Ecto neural progenitor cell (in vitro differentiated cells): ENCODE measurements at regions not wholly inside any gene's neighbourhood (a gene's known extent, or its start where the extent isn't known, plus 50 kb on each side); places are given as distances from the start of the nearest gene placed in this dataset.
"Not testable (repeated sequence)": the region's sequence is repeated elsewhere in the genome, so short reads cannot be mapped to it uniquely, and the experiment has no call there.

Experiments used
- DNase-seq: peaks from one replicate; pipeline ENCODE4 v3.0.0-alpha.2; 2018; ENCODE audit warnings: low spot score

DNA sequence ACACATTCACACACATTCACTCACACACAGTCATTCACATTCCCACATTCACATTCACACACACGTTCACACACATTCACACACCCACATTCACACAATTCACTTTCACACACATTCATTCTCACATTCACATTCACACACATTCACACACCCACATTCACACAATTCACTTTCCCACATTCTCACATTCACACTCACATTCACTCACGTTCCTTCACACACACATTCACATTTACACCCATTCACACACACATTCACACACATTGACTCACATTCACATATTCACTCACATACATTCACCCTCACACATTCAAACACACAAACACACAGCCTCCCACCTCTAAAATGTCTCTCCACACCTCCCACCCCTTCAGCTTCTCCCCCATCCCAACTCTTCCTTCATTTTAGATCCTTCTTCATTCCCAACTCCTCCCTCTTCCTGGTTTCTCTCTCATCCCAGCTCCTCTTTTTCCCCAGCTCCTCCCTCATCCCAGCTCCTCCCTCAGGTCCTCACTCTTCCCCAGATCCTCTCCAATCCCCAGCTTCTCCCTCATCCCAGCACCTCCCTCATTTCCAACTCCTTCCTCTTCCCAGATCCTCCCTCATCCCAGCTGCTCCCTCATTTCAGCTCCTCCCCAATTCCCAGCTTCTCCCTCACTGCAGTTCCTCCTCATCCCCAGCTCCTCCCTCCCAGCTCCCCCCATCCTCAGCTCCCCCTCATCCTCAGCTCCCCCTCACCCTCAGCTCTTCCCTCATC lies 111.0 kb downstream of the FAM53A start:
- DNase-seq = no peak

DNA sequence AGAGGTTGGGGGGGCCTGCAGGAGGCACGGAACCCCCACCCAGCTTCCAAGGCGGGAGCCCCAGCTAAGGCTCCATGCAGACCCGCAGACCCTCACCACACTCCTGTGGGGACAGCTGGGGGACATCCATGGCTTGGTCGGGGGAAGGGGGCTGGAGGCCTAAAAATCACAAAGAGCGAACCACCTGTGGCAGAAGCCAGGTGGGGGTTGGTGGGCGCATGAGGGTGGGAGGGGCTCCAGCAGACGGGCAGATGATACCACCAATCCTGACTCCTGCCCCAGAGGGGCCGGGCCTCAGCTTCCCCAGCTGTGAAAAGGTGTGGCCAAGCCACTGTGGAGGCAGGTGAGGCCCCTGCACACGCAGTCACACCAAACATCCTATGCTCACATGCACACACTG lies 111.6 kb downstream of the FAM53A start:
- DNase-seq = no peak

DNA sequence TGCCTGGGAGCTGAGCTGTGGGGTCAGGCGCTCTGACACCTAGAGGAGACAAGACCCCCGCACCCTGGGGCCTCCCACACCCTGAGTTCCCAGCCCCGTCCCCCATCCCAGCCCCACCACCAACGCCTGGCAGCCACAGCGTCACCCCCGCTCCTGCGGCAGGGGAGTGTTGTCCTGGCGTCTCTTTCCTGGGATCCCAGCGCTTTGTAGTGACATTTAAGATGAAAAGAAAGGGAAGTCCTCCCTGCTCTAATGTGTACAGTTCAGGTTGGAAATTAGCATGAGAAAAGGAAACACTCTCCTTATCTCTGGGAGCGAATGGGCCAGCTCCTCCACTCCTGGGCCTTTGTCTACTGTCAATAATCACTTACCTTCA lies 112.1 kb downstream of the FAM53A start:
- DNase-seq = no peak

DNA sequence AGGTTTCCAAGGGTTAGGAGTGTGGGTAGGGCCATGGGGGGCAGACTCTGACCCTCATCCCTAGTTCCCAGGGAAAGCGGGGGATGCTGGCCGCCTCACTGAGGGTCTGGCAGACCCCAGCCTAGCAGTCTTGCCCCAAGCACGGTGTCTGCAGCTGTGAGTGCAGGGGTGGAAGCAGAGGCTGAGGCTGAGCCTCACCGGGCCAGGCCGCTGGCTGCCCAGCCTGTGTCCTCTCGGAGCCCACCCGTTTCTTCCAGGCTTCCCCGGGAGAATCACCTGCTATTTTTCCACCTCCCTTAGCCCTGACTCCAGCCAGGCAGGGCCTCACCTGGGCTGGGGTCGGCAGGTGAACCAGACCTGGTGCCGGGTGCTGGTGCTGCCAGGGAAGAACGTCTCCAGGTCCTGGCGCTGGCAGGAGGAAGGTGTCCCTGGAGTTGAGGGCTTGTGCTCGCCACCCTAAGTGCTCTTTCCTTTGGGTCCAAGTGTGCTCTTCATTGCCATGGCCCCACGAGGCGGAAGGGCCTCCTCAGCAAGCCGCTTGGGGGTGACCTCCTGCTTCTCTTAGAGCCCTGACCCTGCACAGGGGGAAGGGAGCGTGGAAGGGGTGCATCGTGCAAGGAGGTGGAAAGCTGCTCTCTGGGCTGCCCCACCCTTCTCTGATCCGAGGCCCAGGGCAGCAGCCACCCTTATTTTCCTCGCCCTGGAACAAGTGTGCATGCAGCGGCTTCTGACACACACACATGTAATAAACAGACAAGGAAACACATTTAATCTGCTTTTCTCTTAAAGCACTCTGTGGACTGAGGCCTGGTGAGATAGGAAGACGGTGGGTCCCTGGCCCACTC lies 112.7 kb downstream of the FAM53A start:
- DNase-seq = no peak

DNA sequence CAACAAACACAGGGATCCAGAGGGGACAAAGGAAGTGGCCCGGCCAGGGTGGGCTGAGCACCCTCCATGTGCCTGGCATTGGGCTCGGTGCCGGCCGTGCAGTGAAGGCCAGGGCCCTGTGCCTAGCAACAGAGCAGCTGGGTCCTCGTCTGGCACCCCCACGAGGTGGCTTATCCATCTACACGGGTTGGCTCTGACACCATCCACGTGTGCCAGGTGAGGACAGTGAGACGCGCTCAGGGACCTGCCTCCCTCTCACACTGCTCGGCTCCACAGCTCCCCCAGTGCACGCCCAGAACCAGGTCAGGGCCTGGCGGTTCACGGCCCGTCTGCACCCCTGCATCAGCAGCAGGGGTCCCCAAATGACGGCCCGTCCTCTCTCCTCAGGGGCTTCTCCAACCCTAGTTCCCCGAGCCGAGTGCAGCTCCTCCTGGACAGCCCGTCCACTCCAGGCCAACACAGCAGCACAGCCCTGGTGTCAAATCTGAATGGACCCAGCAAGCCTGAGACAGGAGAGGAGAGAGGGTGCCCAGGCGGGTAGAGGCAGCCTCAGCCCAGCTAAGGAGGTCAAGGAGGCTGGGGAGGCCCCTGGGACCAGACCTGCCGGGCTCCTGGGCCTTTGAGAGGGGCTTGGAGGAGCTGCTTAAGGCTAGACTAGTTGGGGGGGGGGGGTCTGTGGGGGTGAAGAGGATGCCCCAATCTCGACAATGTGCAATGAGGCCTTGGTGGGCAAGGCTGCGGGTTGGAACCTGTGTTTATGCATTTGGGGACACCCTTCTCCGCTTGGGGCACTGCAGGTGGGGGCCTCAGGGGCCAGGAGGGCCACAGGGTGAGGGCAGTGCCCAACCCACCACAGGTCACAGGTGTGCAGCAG lies 113.6 kb downstream of the FAM53A start:
- DNase-seq = no peak

GRCh38 chr4:1569461-1570151 lies 114.5 kb downstream of the FAM53A start:
- DNase-seq = no peak

DNA sequence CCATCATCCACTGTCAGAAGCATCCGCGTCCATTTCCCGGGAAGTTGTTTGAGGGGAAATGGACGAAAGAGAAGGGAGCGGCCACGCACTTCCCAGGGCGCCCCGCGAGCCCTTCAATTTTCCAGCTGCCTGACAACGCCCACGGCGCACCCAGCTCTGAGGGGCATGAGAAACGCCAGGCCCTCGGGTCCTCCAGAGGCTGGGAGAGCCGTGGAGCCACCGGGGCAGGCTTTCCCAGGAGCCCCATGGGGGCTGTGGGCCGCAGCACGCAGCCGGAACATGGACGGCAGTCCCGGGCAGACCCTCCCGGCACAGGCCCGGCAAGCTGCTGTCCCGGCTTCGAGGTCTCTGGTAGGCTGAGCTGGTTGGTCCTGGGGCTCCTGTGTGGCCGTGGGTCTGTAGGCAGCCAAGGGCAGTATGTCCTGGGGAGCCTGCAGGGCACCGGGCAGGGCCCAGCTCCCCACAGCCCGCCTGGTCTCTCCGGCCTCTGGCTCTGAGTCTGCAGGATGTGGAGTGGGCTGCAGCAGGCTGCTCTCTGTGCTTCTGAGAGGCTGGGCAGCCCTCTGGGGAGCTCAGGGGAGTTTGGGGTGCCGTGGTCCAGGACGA lies 115.2 kb downstream of the FAM53A start:
- DNase-seq = no peak

- no peak for DNase-seq
Measured at GRCh38 chr4:1567808-1568581, 116.1 kb downstream of the FAM53A start.

GRCh38 chr4:1567519-1567807 lies 116.7 kb downstream of the FAM53A start:
- no peak for DNase-seq

- no peak for DNase-seq
Measured at GRCh38 chr4:1566838-1567518, 117.1 kb downstream of the FAM53A start.

GRCh38 chr4:1566301-1566837 lies 117.7 kb downstream of the FAM53A start:
- not testable (repeated sequence) for DNase-seq

DNA sequence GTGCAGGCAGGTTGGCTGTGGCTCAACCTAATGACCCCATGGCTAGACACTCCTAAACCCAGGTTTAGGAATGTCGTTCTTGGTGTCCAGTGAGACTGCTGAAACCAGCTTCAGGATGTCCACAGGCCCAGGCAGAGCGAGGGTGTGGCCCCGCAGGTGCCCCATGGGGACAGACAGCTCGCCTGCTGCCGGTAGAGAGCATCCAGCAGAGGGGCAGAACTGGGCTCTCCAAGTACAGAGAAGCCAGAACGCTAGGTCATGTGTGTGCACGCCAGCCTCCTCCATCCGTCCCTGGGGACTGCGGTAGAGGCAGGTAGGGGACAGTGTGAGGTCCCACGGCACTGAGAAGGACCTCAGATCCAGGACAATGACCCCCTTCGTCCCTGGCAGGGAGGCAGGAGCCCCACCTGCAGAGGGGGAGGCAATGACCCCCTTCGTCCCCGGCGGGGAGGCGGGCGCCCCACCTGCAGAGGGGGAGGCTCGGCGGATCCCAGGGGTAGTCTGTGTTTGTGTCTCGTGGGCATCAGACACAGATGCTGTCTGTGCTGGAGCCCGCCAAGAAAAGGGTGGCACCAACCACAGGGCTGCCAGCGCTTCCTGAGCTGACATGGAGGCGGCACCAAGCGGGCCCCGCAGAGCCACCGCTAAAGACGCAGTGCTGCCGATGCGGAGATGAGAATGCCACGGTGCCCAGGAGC lies 118.4 kb downstream of the FAM53A start:
- no peak for DNase-seq

DNA sequence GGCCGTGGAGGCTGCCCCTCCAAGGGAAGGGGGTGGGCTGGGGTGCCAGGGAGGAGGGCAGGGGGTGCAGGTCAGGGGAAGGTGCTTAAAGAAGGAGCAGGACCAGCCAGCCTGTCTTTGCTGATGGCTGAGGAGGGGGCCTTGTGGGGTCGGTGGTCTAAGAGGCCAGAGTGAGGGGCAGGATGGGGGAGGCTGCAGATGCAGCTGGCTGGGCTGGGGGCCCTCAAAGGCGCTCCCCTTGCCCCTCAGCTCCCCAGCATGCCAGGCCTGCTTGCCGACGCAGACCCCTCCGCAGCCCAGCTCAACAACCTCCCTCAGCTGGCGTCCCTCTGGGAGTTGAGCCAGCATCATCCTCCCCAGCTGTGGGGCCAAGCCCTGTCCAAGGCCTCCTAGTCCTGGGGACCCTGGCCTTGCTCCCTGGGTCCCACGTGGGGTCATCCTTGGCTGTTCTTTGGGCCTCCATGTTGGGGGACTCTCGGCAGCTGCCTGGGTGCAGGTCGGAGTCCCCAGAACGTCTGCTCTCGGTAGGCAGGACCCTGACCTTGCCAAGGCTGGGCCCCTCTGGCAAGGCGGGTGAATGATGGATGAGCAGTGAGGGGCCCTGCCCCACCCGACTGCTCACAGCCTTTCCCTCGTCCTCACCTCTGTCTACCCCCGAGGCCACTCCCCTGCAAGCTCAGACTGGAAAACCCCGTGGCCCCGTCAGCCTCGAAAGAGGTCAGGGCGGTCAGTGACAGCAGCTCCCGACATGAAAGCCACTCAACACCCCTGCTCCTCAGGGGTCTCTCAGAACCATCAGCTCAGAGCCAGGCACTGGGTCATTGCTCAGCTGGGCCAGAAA lies 119.4 kb downstream of the FAM53A start:
- no peak for DNase-seq

DNA sequence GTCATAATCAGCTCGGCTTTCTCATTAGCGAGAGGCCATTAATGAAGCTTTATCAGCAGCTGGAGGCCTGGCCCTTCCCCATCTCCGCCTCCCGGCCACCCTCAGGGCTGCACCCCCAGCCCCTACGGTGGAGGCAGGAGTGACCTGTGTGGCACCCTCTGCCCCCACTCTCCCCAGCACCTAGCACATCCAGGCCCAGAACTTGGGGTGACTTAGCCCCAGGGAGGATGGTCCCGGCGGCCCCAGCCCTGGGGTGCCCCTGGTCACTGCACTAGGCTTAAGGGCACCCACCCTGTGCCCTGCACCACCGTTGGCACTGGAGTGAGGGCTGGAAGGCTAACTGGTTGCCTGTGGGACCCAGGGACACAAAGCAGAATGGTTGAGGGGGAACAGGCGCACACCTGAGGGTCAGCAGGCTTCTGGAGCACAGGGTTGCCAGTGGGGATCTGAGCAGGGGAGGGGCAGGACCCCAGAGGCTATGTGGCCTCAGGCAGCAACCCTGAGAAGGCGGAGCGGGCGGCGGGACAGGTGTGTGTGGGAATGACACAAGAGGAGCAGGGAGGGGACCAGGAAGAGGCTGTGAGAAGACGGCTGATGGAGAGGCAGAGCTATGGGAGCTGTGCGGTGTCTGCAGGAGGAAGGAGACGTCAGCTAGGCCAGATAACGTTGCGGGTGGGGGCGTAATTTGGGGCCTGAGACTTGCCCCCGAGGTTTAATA lies 120.2 kb downstream of the FAM53A start:
- no peak for DNase-seq

DNA sequence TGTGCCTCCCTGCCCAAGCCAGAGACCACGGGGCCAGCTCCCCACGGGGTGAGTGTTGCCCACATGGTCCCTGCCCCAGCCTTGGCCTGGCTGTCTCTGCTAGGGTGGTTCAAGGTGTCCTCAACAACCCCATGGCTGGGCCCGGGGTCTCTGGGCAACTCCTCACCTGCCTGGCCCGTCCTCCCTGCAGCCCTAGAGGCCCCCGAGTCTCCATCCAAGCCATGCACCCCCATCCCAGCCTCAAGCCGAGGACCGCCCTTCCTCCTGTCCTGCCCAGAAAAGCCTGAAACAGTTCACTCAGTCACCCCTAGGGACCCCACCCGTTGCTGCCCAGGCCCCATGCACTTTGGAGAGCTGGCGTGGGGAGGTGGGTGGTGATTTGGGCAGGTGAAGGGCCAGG lies 120.9 kb downstream of the FAM53A start:
- no peak for DNase-seq

- DNase-seq = no peak
Measured at GRCh38 chr4:1562771-1563170, 121.3 kb downstream of the FAM53A start.

DNA sequence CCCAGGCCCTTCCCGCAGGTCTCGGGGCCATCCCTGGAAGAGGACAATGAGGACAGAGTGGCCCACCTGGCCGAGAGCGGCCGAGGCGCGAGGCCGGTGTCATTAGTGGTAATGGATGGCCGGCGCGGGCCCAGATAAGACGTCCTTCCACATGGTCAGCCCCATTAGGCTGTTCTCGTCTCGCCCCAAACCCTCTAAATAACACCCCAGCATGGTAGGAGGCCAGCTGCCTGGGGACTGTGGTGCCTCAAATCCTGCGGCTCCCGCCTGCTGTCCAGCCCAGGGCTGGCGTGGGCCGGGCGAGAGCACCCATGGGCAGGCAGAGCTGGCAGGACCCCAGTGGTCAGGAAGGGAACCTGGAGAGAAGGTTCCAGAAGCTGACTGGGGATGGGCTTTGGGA lies 121.7 kb downstream of the FAM53A start:
- DNase-seq = no peak
